MM.1S (cell line): ENCODE measurements at regions not wholly inside any gene's neighbourhood (a gene's known extent, or its start where the extent isn't known, plus 50 kb on each side); places are given as distances from the start of the nearest gene placed in this dataset.

Experiments used
- DNase-seq: peaks from one replicate; pipeline ENCODE4 v3.0.0-alpha.2; 2015
- H2AFZ ChIP-seq: fragments of 300-600 bp; sonication (generic); 2 replicates; pipeline ENCODE4 v1.6.0; 2016; ENCODE audit warnings: antibody characterized with exemption, low read length
- H3F3A ChIP-seq: fragments of 300-600 bp; sonication (generic); 2 replicates; pipeline ENCODE4 v1.6.1; 2016; ENCODE audit warnings: mild to moderate bottlenecking, antibody characterized with exemption, low read length, moderate library complexity, mixed read lengths; ENCODE audit not compliant: insufficient read depth
- H3K27ac ChIP-seq: fragments of 300-600 bp; sonication (generic); 2 replicates; pipeline ENCODE4 v1.5.1; 2016; ENCODE audit warnings: mild to moderate bottlenecking, low read length
- H3K27me3 ChIP-seq: fragments of 300-600 bp; sonication (generic); replicated peaks from 2 replicates; pipeline ENCODE4 v1.6.0; 2016; ENCODE audit warnings: low read length; ENCODE audit not compliant: insufficient read depth
- H3K36me3 ChIP-seq: fragments of 300-600 bp; sonication (generic); replicated peaks from 2 replicates; pipeline ENCODE4 v1.6.1; 2016; ENCODE audit warnings: mild to moderate bottlenecking, low read length, mixed read lengths; ENCODE audit not compliant: insufficient read depth
- H3K4me1 ChIP-seq: fragments of 300-600 bp; sonication (generic); 2 replicates; pipeline ENCODE4 v1.6.1; 2016; ENCODE audit warnings: low read length, mixed read lengths
- H3K4me2 ChIP-seq: fragments of 300-600 bp; sonication (generic); 2 replicates; pipeline ENCODE4 v1.6.0; 2016; ENCODE audit warnings: low read depth, low read length
- H3K4me3 ChIP-seq: fragments of 300-600 bp; sonication (generic); 2 replicates; pipeline ENCODE4 v1.5.1; 2016; ENCODE audit warnings: low read length, mixed read lengths
- H3K79me2 ChIP-seq: fragments of 300-600 bp; sonication (generic); 2 replicates; pipeline ENCODE4 v1.6.1; 2016; ENCODE audit warnings: mixed run types, low read length, mixed read lengths
- H3K9ac ChIP-seq: fragments of 300-600 bp; sonication (generic); 2 replicates; pipeline ENCODE4 v1.6.1; 2016; ENCODE audit warnings: low read length, mixed read lengths
- H3K9me2 ChIP-seq: fragments of 300-600 bp; sonication (generic); replicated peaks from 2 replicates; pipeline ENCODE4 v1.6.1; 2016; ENCODE audit warnings: mild to moderate bottlenecking, low read length, mixed read lengths; ENCODE audit not compliant: insufficient read depth
- H3K9me3 ChIP-seq: fragments of 300-600 bp; sonication (generic); replicated peaks from 2 replicates; pipeline ENCODE4 v1.6.1; 2016; ENCODE audit warnings: mild to moderate bottlenecking, low read length, mixed read lengths; ENCODE audit not compliant: insufficient read depth
- H4K20me1 ChIP-seq: fragments of 300-600 bp; sonication (generic); 2 replicates; pipeline ENCODE4 v1.6.1; 2016; ENCODE audit warnings: mild to moderate bottlenecking, low read length, moderate library complexity, mixed read lengths; ENCODE audit not compliant: insufficient read depth
- EZH2 ChIP-seq: fragments of 300-600 bp; sonication (generic); optimal IDR thresholded peaks from 2 replicates; pipeline ENCODE3; 2017; ENCODE audit warnings: low read depth, mild to moderate bottlenecking, antibody characterized with exemption, low read length, mixed read lengths
- EZH2phosphoT487 ChIP-seq: fragments of 300-600 bp; sonication (generic); IDR thresholded peaks from 2 replicates; pipeline ENCODE4 v1.6.1; 2018; ENCODE audit warnings: antibody characterized with exemption, low read length
- TF ChIP-seq, protein P1 (sequence below): fragments of 300-600 bp; sonication (generic); IDR thresholded peaks from 2 replicates; pipeline ENCODE4 v1.5.1; 2016; ENCODE audit warnings: antibody characterized with exemption, low read length, mixed read lengths

DNA sequence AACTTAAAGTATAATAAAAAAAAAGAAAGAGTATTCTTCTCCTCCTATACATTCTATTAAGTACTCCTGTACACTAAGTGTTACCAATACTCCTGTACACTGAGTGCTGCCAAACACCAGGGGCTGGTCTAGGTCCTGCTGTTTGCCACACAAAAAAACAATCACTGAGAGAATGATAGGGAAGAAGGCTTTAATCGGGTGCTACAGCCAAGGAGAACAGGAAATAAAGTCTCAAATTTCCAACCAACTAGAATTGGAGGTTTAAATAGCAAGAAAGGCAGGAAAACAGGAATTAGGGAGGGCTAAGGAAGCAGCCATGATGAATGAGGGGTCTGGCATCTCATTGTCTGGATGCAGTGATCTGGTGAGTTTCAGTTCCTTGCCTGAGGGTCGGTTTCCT is 239.8 kb downstream of the ZNF674 start:
- Histone ChIP-seq H3K9me3 (no peaks in the 10 kb centered on the region), H3K4me3 (no peak overlapping the region), H3K79me2 (no peaks in the 10 kb centered on the region), H3K27ac (no peak overlapping the region), H3K4me2 (no peak overlapping the region), H2AFZ (no peak overlapping the region), H4K20me1 (no peaks in the 10 kb centered on the region), H3K9me2 (no peaks in the 10 kb centered on the region), H3K9ac (no peak overlapping the region), H3K4me1 (no peaks in the 10 kb centered on the region), H3F3A (no peaks in the 10 kb centered on the region), H3K27me3 (no peaks in the 10 kb centered on the region), H3K36me3 (no peaks in the 10 kb centered on the region)
- DNase-seq: no peak
- TF ChIP-seq EZH2phosphoT487: no peak

DNA sequence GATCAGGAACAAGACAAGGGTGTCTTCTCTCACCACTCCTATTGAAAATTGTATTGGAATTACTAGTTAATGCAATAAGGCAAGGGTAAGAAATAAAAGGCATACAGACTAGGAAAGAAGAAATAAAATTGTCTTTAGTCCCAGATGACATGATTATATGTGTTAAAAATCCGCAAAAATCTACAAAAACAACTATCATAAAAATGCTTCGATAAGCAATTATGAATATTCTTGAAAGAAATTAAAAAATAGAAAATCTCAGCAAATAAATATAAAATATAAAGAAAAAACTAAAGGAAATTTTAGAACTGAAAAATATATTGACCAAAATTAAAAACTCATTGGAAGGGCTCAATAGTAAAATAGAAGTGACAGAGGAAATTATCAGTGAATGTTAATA is 243.3 kb downstream of the ZNF674 start:
- Histone ChIP-seq H3K9me2 (no peaks in the 10 kb centered on the region), H3K4me1 (no peaks in the 10 kb centered on the region), H3K27ac (no peak overlapping the region), H3K79me2 (no peaks in the 10 kb centered on the region), H4K20me1 (no peaks in the 10 kb centered on the region), H3K9me3 (no peaks in the 10 kb centered on the region), H3K27me3 (no peaks in the 10 kb centered on the region), H3F3A (no peaks in the 10 kb centered on the region), H2AFZ (no peak overlapping the region), H3K4me2 (no peak overlapping the region), H3K4me3 (no peak overlapping the region), H3K36me3 (no peaks in the 10 kb centered on the region), H3K9ac (no peak overlapping the region)
- TF ChIP-seq, protein P1, sequence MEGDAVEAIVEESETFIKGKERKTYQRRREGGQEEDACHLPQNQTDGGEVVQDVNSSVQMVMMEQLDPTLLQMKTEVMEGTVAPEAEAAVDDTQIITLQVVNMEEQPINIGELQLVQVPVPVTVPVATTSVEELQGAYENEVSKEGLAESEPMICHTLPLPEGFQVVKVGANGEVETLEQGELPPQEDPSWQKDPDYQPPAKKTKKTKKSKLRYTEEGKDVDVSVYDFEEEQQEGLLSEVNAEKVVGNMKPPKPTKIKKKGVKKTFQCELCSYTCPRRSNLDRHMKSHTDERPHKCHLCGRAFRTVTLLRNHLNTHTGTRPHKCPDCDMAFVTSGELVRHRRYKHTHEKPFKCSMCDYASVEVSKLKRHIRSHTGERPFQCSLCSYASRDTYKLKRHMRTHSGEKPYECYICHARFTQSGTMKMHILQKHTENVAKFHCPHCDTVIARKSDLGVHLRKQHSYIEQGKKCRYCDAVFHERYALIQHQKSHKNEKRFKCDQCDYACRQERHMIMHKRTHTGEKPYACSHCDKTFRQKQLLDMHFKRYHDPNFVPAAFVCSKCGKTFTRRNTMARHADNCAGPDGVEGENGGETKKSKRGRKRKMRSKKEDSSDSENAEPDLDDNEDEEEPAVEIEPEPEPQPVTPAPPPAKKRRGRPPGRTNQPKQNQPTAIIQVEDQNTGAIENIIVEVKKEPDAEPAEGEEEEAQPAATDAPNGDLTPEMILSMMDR: no peak
- no peak for TF ChIP-seq EZH2
- TF ChIP-seq EZH2phosphoT487: no peak
- DNase-seq: no peak

DNA sequence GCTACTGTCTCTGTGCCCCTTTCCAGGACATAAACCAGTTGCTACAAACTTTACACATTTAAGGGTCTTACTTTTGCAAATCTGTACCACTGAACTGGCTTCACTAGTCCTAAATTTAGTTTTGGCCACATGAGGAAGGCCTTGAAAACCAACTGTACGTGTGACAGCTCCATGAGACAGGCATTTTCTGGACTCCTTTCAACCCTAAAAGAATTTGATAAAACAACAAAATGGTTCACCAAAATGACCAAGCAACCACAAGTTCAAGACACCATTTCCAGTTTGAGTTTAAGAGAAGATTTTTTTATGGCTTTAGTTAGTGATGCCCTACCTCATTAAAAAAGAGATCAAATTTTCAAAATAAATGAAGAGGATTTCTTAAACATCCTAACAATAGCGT is 246.4 kb downstream of the ZNF674 start:
- Histone ChIP-seq H3K79me2 (no peaks in the 10 kb centered on the region), H3K27me3 (no peaks in the 10 kb centered on the region), H3K4me1 (no peaks in the 10 kb centered on the region), H3K27ac (no peak overlapping the region), H3K9ac (no peak overlapping the region), H3K4me3 (no peak overlapping the region), H2AFZ (no peak overlapping the region), H3K9me3 (no peaks in the 10 kb centered on the region), H4K20me1 (no peaks in the 10 kb centered on the region), H3K4me2 (no peak overlapping the region), H3K9me2 (no peaks in the 10 kb centered on the region), H3K36me3 (no peaks in the 10 kb centered on the region), H3F3A (no peaks in the 10 kb centered on the region)
- DNase-seq: no peak
- TF ChIP-seq EZH2phosphoT487 (no peak), EZH2 (no peak)
- TF ChIP-seq, protein P1: no peak

DNA sequence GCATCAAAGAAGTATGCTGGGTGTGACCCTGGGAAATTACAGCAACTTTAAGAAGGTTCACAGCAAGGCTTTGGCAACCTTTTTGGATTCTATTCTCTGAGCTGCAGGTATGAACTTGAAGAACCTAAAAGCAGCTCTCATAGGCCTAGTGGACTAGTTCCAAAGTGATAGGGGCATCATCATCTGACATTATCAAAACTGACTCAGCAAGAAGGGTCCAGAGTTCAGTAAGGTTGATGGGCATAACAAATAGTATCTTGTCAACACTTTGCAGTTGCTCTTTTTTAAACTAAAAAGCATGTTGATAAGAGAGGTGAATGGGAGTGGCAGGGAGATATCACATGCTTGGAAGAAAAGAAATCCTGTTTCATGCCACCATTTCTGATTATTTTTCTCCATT is 249.3 kb downstream of the ZNF674 start:
- no peak overlapping the region for H3K4me2 ChIP-seq
- H3K9me2 ChIP-seq: no peaks in the 10 kb centered on the region
- H3K9me3 ChIP-seq: no peaks in the 10 kb centered on the region
- no peak for DNase-seq
- H3K36me3 ChIP-seq: no peaks in the 10 kb centered on the region
- TF ChIP-seq, protein P1: no peak
- no peak for TF ChIP-seq EZH2
- no peak for TF ChIP-seq EZH2phosphoT487
- H3K79me2 ChIP-seq: no peaks in the 10 kb centered on the region
- no peak overlapping the region for H3K4me3 ChIP-seq
- no peak overlapping the region for H2AFZ ChIP-seq
- no peak overlapping the region for H3K9ac ChIP-seq
- H3K27me3 ChIP-seq: no peaks in the 10 kb centered on the region
- H3K27ac ChIP-seq: no peak overlapping the region
- H3K4me1 ChIP-seq: no peaks in the 10 kb centered on the region
- no peaks in the 10 kb centered on the region for H3F3A ChIP-seq
- no peaks in the 10 kb centered on the region for H4K20me1 ChIP-seq
